ENCODE measurements at regions not wholly inside any gene's neighbourhood (a gene's known extent, or its start where the extent isn't known, plus 50 kb on each side); places are given as distances from the start of the nearest gene placed in this dataset.

DNA sequence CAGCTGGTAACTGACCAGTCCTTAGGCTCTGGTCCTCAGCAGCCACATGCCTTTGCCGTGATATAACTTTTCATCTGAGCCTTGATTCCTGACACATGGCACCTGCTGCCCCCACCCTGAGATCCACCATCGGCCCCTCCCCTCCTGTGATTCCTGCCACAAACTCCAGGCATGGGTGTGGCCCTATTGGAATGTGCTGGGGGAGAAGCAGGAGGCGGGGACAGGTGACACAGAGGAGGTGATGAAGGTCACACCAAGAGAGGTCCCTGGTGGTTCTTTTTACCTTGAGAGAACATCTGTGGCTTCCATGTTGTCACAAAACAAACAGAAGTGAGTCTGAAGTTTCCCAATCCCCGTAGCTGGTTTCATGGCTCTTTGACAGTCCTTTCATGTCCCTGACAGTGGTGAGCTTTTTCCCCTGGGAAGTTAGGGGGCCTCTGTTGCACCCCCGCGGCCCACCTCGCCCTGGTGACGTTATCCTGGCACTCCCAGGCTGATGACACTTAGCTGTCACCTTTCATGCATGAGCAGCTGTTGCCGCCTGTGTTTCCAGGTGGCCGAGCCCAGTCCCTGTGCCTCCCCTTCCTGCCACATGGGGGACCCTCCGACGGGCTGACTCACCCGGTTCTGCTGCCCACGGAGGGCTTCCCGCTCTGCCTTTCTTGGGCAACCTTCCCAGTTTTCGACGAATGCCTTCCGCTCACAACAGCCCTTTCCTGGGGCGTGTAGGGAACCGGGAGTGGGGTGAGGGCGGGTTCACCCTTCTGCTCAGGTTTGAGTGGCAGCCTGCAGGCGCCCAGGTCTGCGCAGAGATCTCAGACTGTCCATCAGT is 66.3 kb upstream of the GLI2 start:
- TF ChIP-seq POLR2AphosphoS5 (IDR thresholded peaks at IDR 0.05; ENCODE audit: insufficient read depth in 1 of 2, low read depth in 1 of 2) = no peak
- TF ChIP-seq, protein P1, sequence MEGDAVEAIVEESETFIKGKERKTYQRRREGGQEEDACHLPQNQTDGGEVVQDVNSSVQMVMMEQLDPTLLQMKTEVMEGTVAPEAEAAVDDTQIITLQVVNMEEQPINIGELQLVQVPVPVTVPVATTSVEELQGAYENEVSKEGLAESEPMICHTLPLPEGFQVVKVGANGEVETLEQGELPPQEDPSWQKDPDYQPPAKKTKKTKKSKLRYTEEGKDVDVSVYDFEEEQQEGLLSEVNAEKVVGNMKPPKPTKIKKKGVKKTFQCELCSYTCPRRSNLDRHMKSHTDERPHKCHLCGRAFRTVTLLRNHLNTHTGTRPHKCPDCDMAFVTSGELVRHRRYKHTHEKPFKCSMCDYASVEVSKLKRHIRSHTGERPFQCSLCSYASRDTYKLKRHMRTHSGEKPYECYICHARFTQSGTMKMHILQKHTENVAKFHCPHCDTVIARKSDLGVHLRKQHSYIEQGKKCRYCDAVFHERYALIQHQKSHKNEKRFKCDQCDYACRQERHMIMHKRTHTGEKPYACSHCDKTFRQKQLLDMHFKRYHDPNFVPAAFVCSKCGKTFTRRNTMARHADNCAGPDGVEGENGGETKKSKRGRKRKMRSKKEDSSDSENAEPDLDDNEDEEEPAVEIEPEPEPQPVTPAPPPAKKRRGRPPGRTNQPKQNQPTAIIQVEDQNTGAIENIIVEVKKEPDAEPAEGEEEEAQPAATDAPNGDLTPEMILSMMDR (IDR thresholded peaks at IDR 0.05) = no peak

Measured in vagina (tissue), 2 donors.